ENCODE measurements at regions not wholly inside any gene's neighbourhood (a gene's known extent, or its start where the extent isn't known, plus 50 kb on each side); places are given as distances from the start of the nearest gene placed in this dataset.
A peak's percentile ranks its signal among the peaks of the same experiment; 100 is the strongest.

GRCh38 chr5:142507531-142508372, 178.1 kb downstream of the FGF1 start:
- no peak for DNase-seq

GRCh38 chr5:142506756-142507155, 179.1 kb downstream of the FGF1 start:
- DNase-seq: peak; percentile 78

GRCh38 chr5:142506046-142506445, 179.8 kb downstream of the FGF1 start:
- no peak for DNase-seq

GRCh38 chr5:142501890-142502289, 177.1 kb upstream of the SPRY4 start:
- DNase-seq: no peak

- DNase-seq: no peak
Measured at GRCh38 chr5:142500227-142500905, 175.5 kb upstream of the SPRY4 start.

GRCh38 chr5:142499591-142500226, 174.9 kb upstream of the SPRY4 start:
- peak; percentile 87 for DNase-seq

DNA sequence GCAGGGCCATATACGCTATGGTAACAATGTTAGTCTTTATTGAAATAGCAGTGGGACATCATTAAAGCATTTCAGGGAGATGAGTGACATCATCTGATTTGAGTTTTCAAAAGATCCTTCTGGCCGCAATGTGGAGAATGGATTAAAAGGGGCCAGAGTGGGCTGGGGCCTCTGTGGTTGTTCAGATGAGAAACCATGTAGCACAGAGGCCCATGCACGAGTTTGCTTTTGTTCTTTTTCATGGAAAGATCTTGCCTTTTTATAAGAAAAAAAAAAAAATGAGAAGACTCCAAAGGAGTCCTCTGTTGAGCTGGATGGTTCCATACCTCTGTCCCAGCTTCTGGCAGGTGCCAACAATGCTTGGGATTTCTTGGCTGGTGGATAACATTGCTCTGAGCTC, 173.5 kb upstream of the SPRY4 start:
- peak; percentile 59 for DNase-seq

DNA sequence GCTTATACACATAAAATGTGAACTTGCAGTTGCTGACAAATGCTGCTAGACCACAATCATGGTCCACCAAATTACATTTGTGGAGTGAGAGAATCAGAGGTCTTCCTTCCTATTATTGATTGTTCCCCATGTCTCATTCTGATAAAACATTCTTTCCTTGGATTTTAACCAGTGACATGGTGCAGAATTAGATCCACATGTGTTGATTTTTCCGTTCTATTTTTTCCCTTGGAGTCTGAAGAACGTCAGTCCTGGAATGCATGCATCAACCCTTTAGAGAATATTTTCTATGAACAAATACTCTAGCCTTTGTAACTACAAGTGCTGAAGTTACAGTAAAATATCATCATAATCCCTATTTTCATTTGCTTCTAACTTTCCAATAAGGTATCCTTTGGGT, 170.7 kb upstream of the SPRY4 start:
- peak; percentile 98 for DNase-seq

GRCh38 chr5:142493875-142494518, 169.2 kb upstream of the SPRY4 start:
- DNase-seq: no peak

DNA sequence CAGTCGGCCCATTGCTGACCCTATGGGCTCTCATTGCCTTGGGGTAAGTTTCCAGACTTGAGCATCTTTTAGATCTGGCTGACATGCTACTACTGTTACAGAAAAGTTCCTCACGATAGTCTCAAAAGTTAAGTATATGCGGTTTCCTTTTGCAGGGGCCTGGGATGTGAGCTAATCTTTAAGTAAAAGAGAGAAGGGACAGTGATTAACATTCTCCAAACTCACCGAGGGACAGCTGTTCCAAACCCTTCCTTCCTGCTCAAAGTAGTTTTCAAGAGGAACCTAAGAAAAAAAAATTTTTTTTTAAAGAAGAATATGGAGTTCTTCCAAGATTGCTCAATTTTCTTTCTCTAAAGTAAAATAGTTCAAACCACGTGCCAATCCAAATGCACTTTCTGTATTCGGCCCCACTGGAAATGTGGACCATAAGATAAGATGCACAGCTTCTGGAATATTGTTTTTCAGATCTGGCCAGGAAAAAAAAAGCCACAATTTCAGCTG, 168.0 kb upstream of the SPRY4 start:
- DNase-seq: peak; percentile 72

DNA sequence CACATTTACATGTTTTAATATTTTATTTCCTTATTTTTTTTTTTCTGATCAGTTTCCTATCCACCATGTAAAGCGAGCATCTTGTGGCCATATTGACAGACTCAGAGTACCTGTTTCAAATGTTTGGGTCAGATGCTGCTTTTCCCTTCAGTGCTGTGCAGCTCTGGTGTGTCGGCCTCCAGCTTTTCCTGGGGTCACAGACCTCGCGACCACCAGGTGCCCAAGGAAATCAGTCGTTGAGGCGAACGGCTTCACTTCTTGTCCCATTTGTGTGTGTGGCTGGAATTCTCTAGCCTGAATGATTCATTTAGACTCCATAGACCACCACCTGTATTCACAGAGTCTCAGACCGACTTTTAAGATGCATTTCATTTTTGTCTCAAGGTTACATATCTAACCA, 166.9 kb upstream of the SPRY4 start:
- no peak for DNase-seq

- peak; percentile 60 for DNase-seq
Measured at GRCh38 chr5:142491270-142491669, 166.4 kb upstream of the SPRY4 start.

- DNase-seq: no peak
Measured at GRCh38 chr5:142486581-142486980, 161.8 kb upstream of the SPRY4 start.

DNA sequence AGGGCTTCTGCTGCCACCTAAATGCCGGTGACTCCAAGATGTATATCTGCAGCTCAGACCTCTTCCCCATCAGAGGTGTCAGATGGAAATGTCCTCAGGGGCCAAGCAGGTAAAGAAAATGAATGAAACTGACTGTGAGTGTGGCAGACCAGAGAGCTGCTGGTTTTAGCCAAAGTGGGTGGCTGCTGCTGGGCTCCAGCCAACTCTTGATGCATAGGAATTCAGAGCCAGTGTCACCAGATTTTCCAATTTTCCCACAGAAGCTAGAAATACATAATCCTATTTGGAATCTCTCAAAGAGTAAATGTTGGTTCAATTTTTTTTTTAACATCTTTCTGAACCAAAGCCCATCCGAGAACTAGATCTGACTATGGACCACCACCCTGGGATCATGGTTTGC, 161.2 kb upstream of the SPRY4 start:
- no peak for DNase-seq

DNA sequence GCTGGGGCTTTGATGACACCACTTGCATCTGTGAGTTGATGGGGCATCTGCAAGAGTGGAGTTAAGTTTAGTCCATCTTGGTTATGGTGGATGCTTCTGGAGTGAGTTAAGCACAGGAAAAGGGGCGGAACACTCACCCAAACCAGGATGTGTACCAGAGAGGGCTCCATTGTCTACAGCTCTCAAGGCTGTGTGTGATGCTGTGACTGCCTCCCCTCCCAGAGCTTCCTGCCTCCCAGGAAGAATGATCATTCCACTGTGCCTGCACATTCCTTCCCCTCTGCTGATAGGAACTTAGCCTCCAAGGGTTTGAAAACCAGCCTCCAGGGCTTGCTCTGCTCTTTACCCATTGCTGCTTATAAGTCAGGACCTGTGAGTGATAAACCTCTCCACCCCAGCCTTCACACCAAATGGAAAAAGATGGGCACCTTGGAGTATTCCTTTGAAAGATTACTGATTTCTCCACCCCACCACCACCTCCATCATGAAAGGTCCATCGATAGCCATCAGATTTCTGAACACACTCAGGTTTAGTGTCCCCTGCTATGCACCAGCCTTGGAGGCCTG, 160.1 kb upstream of the SPRY4 start:
- DNase-seq: no peak

GRCh38 chr5:142482207-142482606, 157.4 kb upstream of the SPRY4 start:
- DNase-seq: no peak

DNA sequence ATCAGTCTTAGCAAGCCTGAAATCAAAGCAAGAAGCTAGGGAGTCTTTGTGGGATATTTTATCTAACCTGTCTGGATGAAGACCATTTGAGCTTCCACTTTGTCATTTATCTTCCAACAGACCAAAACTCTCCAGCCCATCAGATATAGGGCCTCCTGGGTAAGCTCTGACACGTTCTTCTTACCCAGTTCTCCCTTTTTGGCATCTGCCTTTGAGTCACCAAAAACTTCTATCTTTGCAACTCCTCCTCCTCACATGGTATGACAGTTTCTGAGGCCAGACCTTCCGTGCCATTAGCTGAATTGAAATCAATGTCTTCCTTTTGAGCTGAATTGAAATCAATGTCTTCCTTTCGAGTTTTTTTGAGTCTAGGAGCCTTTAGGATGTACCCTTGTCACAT, 156.6 kb upstream of the SPRY4 start:
- no peak for DNase-seq

DNA sequence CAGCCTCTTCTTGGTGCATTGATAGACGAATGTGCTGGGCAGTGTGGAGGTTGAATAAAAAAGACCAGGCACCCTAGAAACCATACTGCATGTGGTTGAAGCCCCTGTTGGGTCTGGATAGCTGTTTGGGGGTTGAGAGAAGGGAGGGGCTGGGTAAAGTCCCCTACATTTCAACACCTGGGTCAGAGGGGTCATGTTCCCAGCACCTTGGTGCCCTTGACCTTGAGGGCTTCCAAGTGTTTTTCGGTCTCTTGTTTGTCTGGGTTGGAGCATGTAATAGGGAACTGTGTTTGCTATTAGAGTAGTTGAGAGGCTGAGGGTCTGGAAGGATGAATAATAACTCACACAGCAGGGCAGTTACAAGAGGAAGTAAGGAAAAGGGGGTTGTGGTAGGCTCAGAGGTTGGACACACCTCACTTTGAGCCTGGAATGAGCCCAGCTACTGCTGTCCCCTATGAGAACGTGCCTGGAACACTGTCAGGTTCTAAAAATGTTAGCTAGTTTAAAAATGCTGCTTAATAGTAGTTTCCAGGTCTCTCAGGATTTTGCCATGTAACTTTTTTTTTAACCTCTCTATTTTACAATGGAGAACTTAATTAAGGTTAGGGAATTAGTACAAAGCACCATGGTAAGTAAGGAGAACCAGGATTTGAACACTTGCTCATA, 155.2 kb upstream of the SPRY4 start:
- DNase-seq: no peak

- no peak for DNase-seq
Measured at GRCh38 chr5:142479150-142479549, 154.3 kb upstream of the SPRY4 start.

GRCh38 chr5:142478113-142478512, 153.3 kb upstream of the SPRY4 start:
- DNase-seq: no peak

GRCh38 chr5:142475102-142475513, 150.3 kb upstream of the SPRY4 start:
- no peak for DNase-seq
